GM23338 (cell line): ENCODE measurements at regions not wholly inside any gene's neighbourhood (a gene's known extent, or its start where the extent isn't known, plus 50 kb on each side); places are given as distances from the start of the nearest gene placed in this dataset.

Source experiments
- POLR2AphosphoS5 ChIP-seq: IDR thresholded peaks from 2 replicates; pipeline ENCODE4 v1.6.1; 2016; ENCODE audit warnings: antibody characterized with exemption, low read depth
- TF ChIP-seq, protein P1 (sequence below), 2 experiments: fragments of 200-600 bp in 1 of 2; sonication (generic) in 1 of 2; conservative IDR thresholded peaks; 2 replicates each; pipeline versions ENCODE4 v1.5.1 to v1.6.1; 2016 to 2017; ENCODE audit warnings: antibody characterized with exemption in 2 of 2, low read depth in 2 of 2, mild to moderate bottlenecking in 2 of 2, moderate library complexity in 1 of 2

DNA sequence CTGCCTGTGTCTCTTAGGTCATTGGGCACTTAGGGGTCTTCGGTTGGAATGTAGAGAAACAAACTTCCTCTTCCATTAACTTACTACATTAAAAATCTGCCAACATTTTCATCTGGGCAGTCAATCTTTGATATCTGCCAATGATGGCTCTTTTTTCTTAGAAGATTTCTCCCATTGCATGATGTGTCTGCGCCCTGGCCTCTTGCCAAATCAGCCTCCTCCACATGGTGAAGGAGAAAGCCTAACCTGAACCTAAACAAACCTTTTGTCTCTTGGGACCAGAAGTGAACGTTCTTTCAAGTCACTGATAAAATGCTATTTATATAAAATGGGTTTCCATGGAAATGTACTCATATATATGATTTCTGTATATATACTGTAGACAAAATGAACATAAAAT is 998.9 kb upstream of the GJE1 start:
- TF ChIP-seq, protein P1, sequence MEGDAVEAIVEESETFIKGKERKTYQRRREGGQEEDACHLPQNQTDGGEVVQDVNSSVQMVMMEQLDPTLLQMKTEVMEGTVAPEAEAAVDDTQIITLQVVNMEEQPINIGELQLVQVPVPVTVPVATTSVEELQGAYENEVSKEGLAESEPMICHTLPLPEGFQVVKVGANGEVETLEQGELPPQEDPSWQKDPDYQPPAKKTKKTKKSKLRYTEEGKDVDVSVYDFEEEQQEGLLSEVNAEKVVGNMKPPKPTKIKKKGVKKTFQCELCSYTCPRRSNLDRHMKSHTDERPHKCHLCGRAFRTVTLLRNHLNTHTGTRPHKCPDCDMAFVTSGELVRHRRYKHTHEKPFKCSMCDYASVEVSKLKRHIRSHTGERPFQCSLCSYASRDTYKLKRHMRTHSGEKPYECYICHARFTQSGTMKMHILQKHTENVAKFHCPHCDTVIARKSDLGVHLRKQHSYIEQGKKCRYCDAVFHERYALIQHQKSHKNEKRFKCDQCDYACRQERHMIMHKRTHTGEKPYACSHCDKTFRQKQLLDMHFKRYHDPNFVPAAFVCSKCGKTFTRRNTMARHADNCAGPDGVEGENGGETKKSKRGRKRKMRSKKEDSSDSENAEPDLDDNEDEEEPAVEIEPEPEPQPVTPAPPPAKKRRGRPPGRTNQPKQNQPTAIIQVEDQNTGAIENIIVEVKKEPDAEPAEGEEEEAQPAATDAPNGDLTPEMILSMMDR (conservative IDR thresholded peaks at IDR 0.05; ENCODE audit: low read depth in 2 of 2) = no peak
- TF ChIP-seq POLR2AphosphoS5 = no peak
